HS-27A (cell line): ENCODE measurements at regions not wholly inside any gene's neighbourhood (a gene's known extent, or its start where the extent isn't known, plus 50 kb on each side); places are given as distances from the start of the nearest gene placed in this dataset.
"Not testable (repeated sequence)": the region's sequence is repeated elsewhere in the genome, so short reads cannot be mapped to it uniquely, and the experiment has no call there.

ENCODE experiments used
- DNase-seq: peaks from one replicate; pipeline ENCODE4 v3.0.0-alpha.2; 2012; ENCODE audit warnings: low read depth, missing footprints

DNA sequence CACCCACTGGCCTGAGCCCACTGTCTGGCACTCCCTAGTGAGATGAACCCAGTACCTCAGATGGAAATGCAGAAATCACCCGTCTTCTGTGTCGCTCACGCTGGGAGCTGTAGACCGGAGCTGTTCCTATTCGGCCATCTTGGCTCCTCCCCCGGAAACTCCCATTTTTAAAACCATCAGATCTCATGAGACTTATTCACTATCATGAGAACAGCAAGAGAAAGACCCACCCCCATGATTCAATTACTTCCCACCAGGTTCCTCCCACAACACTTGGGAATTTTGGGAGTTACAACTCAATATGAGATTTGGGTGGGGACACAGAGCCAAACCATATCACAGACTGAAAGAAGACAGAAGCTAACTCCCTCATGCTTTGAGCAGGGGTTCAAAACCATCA is 134.5 kb downstream of the SLC39A8 start:
- DNase-seq = not testable (repeated sequence)

GRCh38 chr4:102204634-102205033 is 140.6 kb downstream of the SLC39A8 start:
- not testable (repeated sequence) for DNase-seq

GRCh38 chr4:102196221-102196620 is 149.1 kb downstream of the SLC39A8 start:
- DNase-seq = no peak

- no peak for DNase-seq
Measured at GRCh38 chr4:102193145-102193544, 152.1 kb downstream of the SLC39A8 start.

DNA sequence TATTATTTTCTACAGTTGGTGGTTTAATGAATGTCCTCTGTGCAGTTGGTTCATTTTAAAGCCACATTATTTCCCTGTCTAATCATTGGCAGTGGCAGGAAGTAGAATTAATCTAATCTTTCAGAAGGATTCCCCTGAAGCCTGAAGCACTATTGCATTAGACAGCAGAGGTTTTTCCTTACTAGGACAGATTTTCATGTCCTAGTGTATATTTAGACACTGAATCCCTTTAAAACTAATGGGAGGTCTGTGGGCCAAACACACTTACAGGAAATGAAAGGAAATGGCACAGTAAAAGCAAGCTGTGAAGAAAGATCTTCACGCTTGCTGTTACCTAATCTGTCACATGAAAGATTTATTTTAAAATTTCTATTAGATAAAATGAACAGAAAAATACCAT is 165.2 kb downstream of the SLC39A8 start:
- DNase-seq = no peak

DNA sequence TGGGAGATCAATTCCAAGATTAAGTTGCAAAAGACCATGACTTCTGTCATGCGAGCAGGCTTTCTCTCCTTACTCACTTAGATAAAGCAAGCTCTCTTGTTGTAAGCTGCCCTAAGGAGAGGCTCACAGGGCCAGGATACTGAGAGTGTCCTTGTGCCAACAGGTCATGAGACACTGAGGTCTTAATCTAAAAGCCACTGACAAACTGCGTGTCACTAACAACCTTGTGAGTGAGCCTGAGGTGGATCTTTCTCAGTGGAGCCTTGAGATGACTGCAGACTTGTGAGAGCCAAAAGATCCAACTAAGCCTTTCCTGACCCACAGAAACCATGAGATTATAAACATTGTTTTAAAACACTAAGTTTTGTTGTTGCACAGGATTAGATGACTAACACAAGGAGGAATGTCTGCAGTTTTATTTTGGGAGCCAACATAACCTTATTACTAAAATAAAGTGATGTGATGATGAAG is 170.5 kb downstream of the SLC39A8 start:
- peak; percentile 15 for DNase-seq

- DNase-seq = no peak
Measured at GRCh38 chr4:102172341-102172740, 172.9 kb downstream of the SLC39A8 start.

DNA sequence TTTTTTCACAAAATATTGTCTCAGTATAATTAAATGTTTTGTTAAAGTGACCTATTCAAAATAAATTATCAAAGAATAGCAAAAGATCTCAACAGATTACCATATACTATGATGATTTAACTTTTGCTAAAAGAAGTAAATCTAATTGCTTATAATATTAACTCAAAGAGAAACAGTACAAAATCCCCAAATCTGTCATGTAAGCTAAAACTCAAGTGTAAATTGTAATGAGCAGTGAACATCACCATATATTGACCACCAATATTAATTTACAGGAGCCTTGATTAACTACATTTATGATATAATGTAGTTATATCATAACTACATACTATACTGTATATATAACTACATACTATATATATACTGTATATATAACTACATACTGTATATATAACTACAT is 174.4 kb downstream of the SLC39A8 start:
- no peak for DNase-seq

DNA sequence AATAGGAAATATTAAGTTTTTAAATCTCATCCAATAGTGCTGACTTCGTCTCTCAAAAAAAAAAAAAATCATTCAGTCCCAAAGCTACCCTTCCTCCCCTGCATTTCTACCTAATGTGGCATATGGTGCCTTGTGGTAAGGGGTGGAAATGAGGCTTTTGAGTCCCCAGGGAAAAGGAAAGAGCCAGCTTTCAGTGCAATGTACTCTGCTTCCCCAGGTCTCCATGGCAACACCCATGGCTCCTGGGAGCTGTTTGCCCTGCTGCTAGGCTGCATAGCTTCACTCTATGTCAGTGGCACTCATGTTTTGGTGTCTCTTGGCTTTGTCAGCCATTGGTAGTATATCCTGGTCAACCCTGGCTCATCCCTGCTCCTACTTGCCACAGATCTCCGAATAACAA is 175.9 kb downstream of the SLC39A8 start:
- no peak for DNase-seq

DNA sequence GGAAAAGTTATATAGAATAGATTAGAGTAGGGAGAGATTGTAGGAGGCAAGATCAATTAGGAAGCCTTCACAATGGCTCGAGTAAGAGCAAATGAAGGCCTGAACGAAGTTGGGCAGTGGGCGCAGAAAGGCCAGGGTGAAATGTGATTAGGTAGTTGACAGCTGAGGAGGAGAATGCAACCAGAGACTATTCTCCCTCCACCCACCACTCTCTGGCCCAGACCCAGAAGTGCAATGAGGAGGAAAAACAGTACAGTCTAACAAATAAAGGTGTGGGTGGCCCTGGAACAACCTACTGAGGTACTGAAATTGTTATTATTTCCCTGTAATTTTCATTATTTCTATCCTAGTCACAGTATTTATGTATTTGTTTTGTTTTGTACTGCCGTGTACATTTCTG is 176.7 kb downstream of the SLC39A8 start:
- DNase-seq = no peak

DNA sequence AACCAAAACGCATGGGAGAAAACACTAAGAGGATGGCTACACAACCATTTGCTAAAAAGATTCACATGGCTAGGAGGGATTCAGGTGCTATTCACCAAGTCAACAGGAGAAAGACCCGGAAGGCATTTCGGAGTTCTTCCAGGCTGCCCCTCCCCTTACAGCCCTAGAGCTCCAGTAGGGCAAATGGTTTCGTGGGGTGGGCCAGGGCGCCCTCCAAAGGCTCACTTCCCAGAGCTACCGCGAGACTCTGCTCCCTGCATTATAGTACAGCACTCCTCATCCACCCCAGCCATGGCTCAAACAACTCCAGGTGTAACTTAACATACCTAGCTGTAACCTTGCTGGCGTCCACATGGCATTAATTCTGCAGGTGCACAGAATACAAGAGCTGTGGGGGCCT is 179.7 kb downstream of the SLC39A8 start:
- no peak for DNase-seq

GRCh38 chr4:102163404-102164140 is 181.7 kb downstream of the SLC39A8 start:
- no peak for DNase-seq

GRCh38 chr4:102157984-102158383 is 187.3 kb downstream of the SLC39A8 start:
- DNase-seq = no peak

DNA sequence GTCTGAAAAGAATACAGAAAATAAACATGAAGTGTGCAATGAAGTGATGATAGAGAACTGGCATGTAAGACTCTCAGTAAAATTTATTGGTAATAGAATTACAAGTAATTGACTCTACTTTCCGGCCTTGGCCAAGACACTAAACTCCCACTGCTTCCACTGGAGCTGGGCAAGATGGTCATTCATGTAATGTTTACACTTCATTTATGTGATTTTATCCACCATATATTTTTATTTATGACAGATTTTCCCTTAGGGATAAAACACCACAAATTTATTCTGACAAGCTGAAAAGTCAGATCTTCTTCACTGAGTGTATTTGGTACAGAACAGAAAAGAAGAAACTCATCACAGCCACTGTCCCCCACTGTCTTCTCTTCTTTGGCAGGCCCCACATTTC is 191.9 kb downstream of the SLC39A8 start:
- no peak for DNase-seq

DNA sequence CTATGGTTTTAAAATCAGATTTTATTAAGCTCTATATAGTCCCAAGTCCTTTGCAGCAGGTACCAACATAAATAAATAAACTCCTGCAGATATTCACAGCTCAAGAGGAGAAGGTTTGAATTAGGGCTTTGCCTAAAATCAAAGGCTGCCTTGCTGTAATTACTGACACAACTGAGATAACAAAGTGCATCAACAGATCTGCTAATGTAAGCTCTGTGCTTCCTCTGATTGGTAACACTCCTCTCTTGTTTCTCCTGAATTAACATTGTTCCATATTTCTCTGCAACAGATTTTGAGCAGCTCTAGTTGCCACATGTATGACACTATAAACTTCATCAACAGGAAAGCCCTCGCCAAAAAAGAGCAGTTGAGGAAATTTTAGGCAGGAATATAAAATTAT is 193.6 kb downstream of the SLC39A8 start:
- DNase-seq = no peak

DNA sequence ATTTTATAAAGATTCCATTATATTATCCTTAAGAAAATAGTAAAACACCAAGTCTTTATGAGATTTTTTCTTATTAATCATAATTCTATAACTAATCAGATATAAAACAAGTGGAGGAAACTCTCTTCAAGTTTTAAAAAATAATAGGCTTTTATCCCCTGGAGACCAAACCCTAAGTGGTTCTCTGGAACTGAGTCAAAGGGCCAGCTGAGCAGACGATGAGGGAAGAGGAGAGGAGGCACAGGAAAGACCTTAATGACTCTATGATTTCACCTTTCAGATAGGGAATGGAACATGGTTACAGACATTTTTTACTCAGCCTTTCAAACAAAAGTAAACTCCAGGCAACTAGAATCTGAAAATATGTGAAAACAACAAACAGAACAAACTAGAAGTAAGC is 201.8 kb downstream of the SLC39A8 start:
- DNase-seq = no peak

DNA sequence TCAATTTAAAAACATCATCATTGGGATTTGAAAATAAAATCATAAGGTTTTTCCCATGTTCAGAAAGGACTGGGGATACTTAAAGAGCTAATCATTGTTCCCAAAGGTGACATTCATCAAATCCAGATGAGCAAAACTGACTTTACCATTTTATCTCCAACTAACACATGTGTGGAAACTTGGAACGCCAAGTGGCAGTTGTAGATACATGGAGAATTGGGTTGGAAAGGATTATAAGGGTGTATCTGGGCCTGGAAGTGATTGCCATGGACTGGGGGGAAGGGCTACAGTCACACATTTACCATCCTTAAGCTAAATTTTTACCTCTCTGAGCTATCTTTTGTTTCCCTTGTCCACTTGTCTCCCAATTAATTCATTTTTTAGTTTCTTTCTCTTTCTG is 203.4 kb downstream of the SLC39A8 start:
- no peak for DNase-seq

- DNase-seq = no peak
Measured at GRCh38 chr4:102139932-102140331, 205.3 kb downstream of the SLC39A8 start.

- DNase-seq = no peak
Measured at GRCh38 chr4:102139132-102139573, 206.1 kb downstream of the SLC39A8 start.

DNA sequence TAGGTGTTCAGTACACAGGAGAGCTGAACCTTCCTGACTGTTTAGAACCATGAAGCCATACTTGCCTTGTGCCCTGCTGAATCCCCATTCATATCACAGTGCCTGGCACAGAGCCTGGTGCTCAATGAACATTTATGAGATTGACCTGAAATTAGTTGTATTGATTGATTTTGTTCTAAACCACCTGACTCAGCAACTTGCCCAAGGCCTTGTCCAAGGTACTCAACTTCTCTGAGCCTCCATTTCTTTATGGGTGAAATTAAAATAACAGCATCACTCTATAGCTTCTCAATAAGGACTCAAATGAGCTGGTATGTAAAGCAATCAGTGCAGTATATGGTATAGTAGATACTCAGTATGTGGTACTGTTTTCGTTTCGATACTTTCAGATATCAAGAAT is 208.1 kb downstream of the SLC39A8 start:
- no peak for DNase-seq

DNA sequence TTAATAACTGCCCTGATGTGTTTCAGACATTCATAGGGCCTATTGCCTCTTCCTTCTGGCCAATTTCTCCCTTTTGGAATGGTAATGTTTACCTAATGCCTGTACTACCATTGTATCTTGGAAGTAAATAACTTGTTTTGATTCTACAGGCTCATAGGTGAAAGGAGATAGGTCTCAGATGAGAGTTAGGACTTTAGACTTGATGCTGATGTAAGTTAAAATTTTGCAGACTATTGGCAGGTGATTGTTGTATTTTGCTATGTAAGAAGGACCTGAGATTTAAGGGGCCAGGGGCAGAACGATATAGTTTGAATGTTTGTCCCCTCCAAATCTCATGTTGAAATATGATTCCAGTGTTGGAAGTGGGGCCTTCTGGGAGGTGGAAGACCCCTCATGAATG is 215.5 kb downstream of the SLC39A8 start:
- no peak for DNase-seq
